ENCODE measurements at regions not wholly inside any gene's neighbourhood (a gene's known extent, or its start where the extent isn't known, plus 50 kb on each side); places are given as distances from the start of the nearest gene placed in this dataset.
"Not testable (repeated sequence)": the region's sequence is repeated elsewhere in the genome, so short reads cannot be mapped to it uniquely, and the experiment has no call there.

GRCh38 chr12:76292891-76293290, 55.3 kb downstream of the BBS10 start:
- DNase-seq; H3K27me3 ChIP-seq (ENCODE audit: control insufficient read depth, insufficient read depth, low read length); H3K36me3 ChIP-seq (replicated peaks; ENCODE audit: control insufficient read depth, insufficient read depth, low read length); H3K4me3 ChIP-seq (ENCODE audit: insufficient read depth, low read depth, low read length): not testable (repeated sequence)

- H3K4me3 ChIP-seq (ENCODE audit: insufficient read depth, low read depth, low read length); H3K36me3 ChIP-seq (replicated peaks; ENCODE audit: control insufficient read depth, insufficient read depth, low read length); DNase-seq; H3K27me3 ChIP-seq (ENCODE audit: control insufficient read depth, insufficient read depth, low read length): not testable (repeated sequence)
Observed at GRCh38 chr12:76292305-76292704, 55.9 kb downstream of the BBS10 start.

- no peak for DNase-seq
- no peaks in the 10 kb centered on the region for H3K27me3 ChIP-seq (ENCODE audit: control insufficient read depth, insufficient read depth, low read length)
- no peak overlapping the region for H3K4me3 ChIP-seq (ENCODE audit: insufficient read depth, low read depth, low read length)
- H3K36me3 ChIP-seq (replicated peaks; ENCODE audit: control insufficient read depth, insufficient read depth, low read length) = no peaks in the 10 kb centered on the region
Observed at GRCh38 chr12:76290963-76291859, 57.0 kb downstream of the BBS10 start.

GRCh38 chr12:76288218-76288617, 60.0 kb downstream of the BBS10 start:
- Histone ChIP-seq H3K4me3 (ENCODE audit: insufficient read depth, low read depth, low read length) (no peak overlapping the region), H3K36me3 (replicated peaks; ENCODE audit: control insufficient read depth, insufficient read depth, low read length) (no peaks in the 10 kb centered on the region), H3K27me3 (ENCODE audit: control insufficient read depth, insufficient read depth, low read length) (no peaks in the 10 kb centered on the region)
- no peak for DNase-seq

GRCh38 chr12:76284816-76285750, 63.1 kb downstream of the BBS10 start:
- H3K27me3 ChIP-seq (ENCODE audit: control insufficient read depth, insufficient read depth, low read length) = no peaks in the 10 kb centered on the region
- no peaks in the 10 kb centered on the region for H3K36me3 ChIP-seq (replicated peaks; ENCODE audit: control insufficient read depth, insufficient read depth, low read length)
- H3K4me3 ChIP-seq (ENCODE audit: insufficient read depth, low read depth, low read length) = no peak overlapping the region
- DNase-seq = peak; percentile 19

- Histone ChIP-seq H3K4me3 (ENCODE audit: insufficient read depth, low read depth, low read length) (no peak overlapping the region), H3K27me3 (ENCODE audit: control insufficient read depth, insufficient read depth, low read length) (no peaks in the 10 kb centered on the region), H3K36me3 (replicated peaks; ENCODE audit: control insufficient read depth, insufficient read depth, low read length) (no peaks in the 10 kb centered on the region)
- no peak for DNase-seq
Observed at GRCh38 chr12:76282744-76283143, 65.5 kb downstream of the BBS10 start.

GRCh38 chr12:76277480-76277879, 70.7 kb downstream of the BBS10 start:
- no peaks in the 10 kb centered on the region for H3K27me3 ChIP-seq (ENCODE audit: control insufficient read depth, insufficient read depth, low read length)
- H3K4me3 ChIP-seq (ENCODE audit: insufficient read depth, low read depth, low read length) = no peak overlapping the region
- no peaks in the 10 kb centered on the region for H3K36me3 ChIP-seq (replicated peaks; ENCODE audit: control insufficient read depth, insufficient read depth, low read length)
- DNase-seq = no peak

- DNase-seq = no peak
- Histone ChIP-seq H3K4me3 (ENCODE audit: insufficient read depth, low read depth, low read length) (no peak overlapping the region), H3K27me3 (ENCODE audit: control insufficient read depth, insufficient read depth, low read length) (no peaks in the 10 kb centered on the region), H3K36me3 (replicated peaks; ENCODE audit: control insufficient read depth, insufficient read depth, low read length) (no peaks in the 10 kb centered on the region)
Observed at GRCh38 chr12:76276499-76277151, 71.6 kb downstream of the BBS10 start.

- Histone ChIP-seq H3K36me3 (replicated peaks; ENCODE audit: control insufficient read depth, insufficient read depth, low read length) (no peaks in the 10 kb centered on the region), H3K27me3 (ENCODE audit: control insufficient read depth, insufficient read depth, low read length) (no peaks in the 10 kb centered on the region), H3K4me3 (ENCODE audit: insufficient read depth, low read depth, low read length) (no peak overlapping the region)
- no peak for DNase-seq
Observed at GRCh38 chr12:76275511-76276093, 72.6 kb downstream of the BBS10 start.

GRCh38 chr12:76274420-76275083, 73.7 kb downstream of the BBS10 start:
- DNase-seq = no peak
- Histone ChIP-seq H3K4me3 (ENCODE audit: insufficient read depth, low read depth, low read length) (no peak overlapping the region), H3K36me3 (replicated peaks; ENCODE audit: control insufficient read depth, insufficient read depth, low read length) (no peaks in the 10 kb centered on the region), H3K27me3 (ENCODE audit: control insufficient read depth, insufficient read depth, low read length) (no peaks in the 10 kb centered on the region)

- H3K27me3 ChIP-seq (ENCODE audit: control insufficient read depth, insufficient read depth, low read length) = no peaks in the 10 kb centered on the region
- no peak overlapping the region for H3K4me3 ChIP-seq (ENCODE audit: insufficient read depth, low read depth, low read length)
- no peak for DNase-seq
- H3K36me3 ChIP-seq (replicated peaks; ENCODE audit: control insufficient read depth, insufficient read depth, low read length) = no peaks in the 10 kb centered on the region
Observed at GRCh38 chr12:76272287-76272686, 75.9 kb downstream of the BBS10 start.

GRCh38 chr12:76270657-76271358, 77.4 kb downstream of the BBS10 start:
- no peak for DNase-seq
- H3K4me3 ChIP-seq (ENCODE audit: insufficient read depth, low read depth, low read length) = no peak overlapping the region
- H3K36me3 ChIP-seq (replicated peaks; ENCODE audit: control insufficient read depth, insufficient read depth, low read length) = no peaks in the 10 kb centered on the region
- H3K27me3 ChIP-seq (ENCODE audit: control insufficient read depth, insufficient read depth, low read length) = no peaks in the 10 kb centered on the region

GRCh38 chr12:76268267-76268666, 79.9 kb downstream of the BBS10 start:
- Histone ChIP-seq H3K36me3 (replicated peaks; ENCODE audit: control insufficient read depth, insufficient read depth, low read length) (no peaks in the 10 kb centered on the region), H3K4me3 (ENCODE audit: insufficient read depth, low read depth, low read length) (no peak overlapping the region), H3K27me3 (ENCODE audit: control insufficient read depth, insufficient read depth, low read length) (no peaks in the 10 kb centered on the region)
- DNase-seq = no peak

Measured in H7 (cell line).